ENCODE measurements at regions not wholly inside any gene's neighbourhood (a gene's known extent, or its start where the extent isn't known, plus 50 kb on each side); places are given as distances from the start of the nearest gene placed in this dataset.

- WGBS, 3 donors: 87 to 100% (median 88%) methylated on average over 2 of the region's 2 CpGs
- DNase-seq (no peak), FAIRE-seq (no peak)
- Histone ChIP-seq H3K4me3 (ENCODE audit: low read depth in 1 of 3, low read length in 3 of 3) (no peak overlapping the region), H3K36me3 (ENCODE audit: control insufficient read depth in 3 of 3, insufficient read depth in 2 of 3, low read depth in 1 of 3, low read length in 3 of 3) (no peaks in the 10 kb centered on the region), H3K9me3 (ENCODE audit: control insufficient read depth in 2 of 2, insufficient read depth in 1 of 2, low read depth in 1 of 2, low read length in 1 of 2) (no peaks in the 10 kb centered on the region), H3K4me1 (ENCODE audit: control insufficient read depth in 3 of 3, insufficient read depth in 2 of 3, low read depth in 1 of 3, low read length in 2 of 3) (no peaks in the 10 kb centered on the region), H3K27me3 (ENCODE audit: control insufficient read depth in 3 of 3, insufficient read depth in 3 of 3, low read length in 3 of 3) (peaks cover 0 to 2% (median 0%) of the 10 kb centered on the region in 3 donors), H3K27ac (ENCODE audit: low read depth in 1 of 3, low read length in 2 of 3) (no peak overlapping the region)
Measured at GRCh38 chr3:59270209-59270608, 220.4 kb upstream of the CFAP20DC start.

GRCh38 chr3:59268170-59268569 is 218.3 kb upstream of the CFAP20DC start:
- FAIRE-seq (no peak), DNase-seq (no peak)
- H3K36me3 ChIP-seq (ENCODE audit: control insufficient read depth in 3 of 3, insufficient read depth in 2 of 3, low read depth in 1 of 3, low read length in 3 of 3): no peaks in the 10 kb centered on the region
- no peaks in the 10 kb centered on the region for H3K4me1 ChIP-seq (ENCODE audit: control insufficient read depth in 3 of 3, insufficient read depth in 2 of 3, low read depth in 1 of 3, low read length in 2 of 3)
- 81 to 93% (median 88%) methylated on average over 1 of the region's 1 CpG for WGBS, 3 donors
- no peak overlapping the region for H3K4me3 ChIP-seq (ENCODE audit: low read depth in 1 of 3, low read length in 3 of 3)
- peaks cover 0 to 2% (median 0%) of the 10 kb centered on the region in 3 donors for H3K27me3 ChIP-seq (ENCODE audit: control insufficient read depth in 3 of 3, insufficient read depth in 3 of 3, low read length in 3 of 3)
- H3K27ac ChIP-seq (ENCODE audit: low read depth in 1 of 3, low read length in 2 of 3): no peak overlapping the region
- peaks cover 0 to 3% of the 10 kb centered on the region in 2 donors for H3K9me3 ChIP-seq (ENCODE audit: control insufficient read depth in 2 of 2, insufficient read depth in 1 of 2, low read depth in 1 of 2, low read length in 1 of 2)

GRCh38 chr3:59267021-59267420 is 217.2 kb upstream of the CFAP20DC start:
- Histone ChIP-seq H3K4me3 (ENCODE audit: low read depth in 1 of 3, low read length in 3 of 3) (no peak overlapping the region), H3K27ac (ENCODE audit: low read depth in 1 of 3, low read length in 2 of 3) (no peak overlapping the region), H3K36me3 (ENCODE audit: control insufficient read depth in 3 of 3, insufficient read depth in 2 of 3, low read depth in 1 of 3, low read length in 3 of 3) (no peaks in the 10 kb centered on the region), H3K27me3 (ENCODE audit: control insufficient read depth in 3 of 3, insufficient read depth in 3 of 3, low read length in 3 of 3) (peaks cover 0 to under 1% (median 0%) of the 10 kb centered on the region in 3 donors), H3K4me1 (ENCODE audit: control insufficient read depth in 3 of 3, insufficient read depth in 2 of 3, low read depth in 1 of 3, low read length in 2 of 3) (no peaks in the 10 kb centered on the region), H3K9me3 (ENCODE audit: control insufficient read depth in 2 of 2, insufficient read depth in 1 of 2, low read depth in 1 of 2, low read length in 1 of 2) (peaks cover 0 to 3% of the 10 kb centered on the region in 2 donors)
- DNase-seq (no peak), FAIRE-seq (no peak)
- WGBS, 3 donors: 88 to 96% (median 95%) methylated on average over 2 of the region's 2 CpGs

GRCh38 chr3:59266551-59266950 is 216.7 kb upstream of the CFAP20DC start:
- Histone ChIP-seq H3K27me3 (ENCODE audit: control insufficient read depth in 3 of 3, insufficient read depth in 3 of 3, low read length in 3 of 3) (no peaks in the 10 kb centered on the region), H3K9me3 (ENCODE audit: control insufficient read depth in 2 of 2, insufficient read depth in 1 of 2, low read depth in 1 of 2, low read length in 1 of 2) (peaks cover 0 to 3% of the 10 kb centered on the region in 2 donors), H3K27ac (ENCODE audit: low read depth in 1 of 3, low read length in 2 of 3) (no peak overlapping the region), H3K4me1 (ENCODE audit: control insufficient read depth in 3 of 3, insufficient read depth in 2 of 3, low read depth in 1 of 3, low read length in 2 of 3) (no peaks in the 10 kb centered on the region), H3K4me3 (ENCODE audit: low read depth in 1 of 3, low read length in 3 of 3) (no peak overlapping the region), H3K36me3 (ENCODE audit: control insufficient read depth in 3 of 3, insufficient read depth in 2 of 3, low read depth in 1 of 3, low read length in 3 of 3) (no peaks in the 10 kb centered on the region)
- 88 to 92% (median 92%) methylated on average over 3 of the region's 3 CpGs for WGBS, 3 donors
- FAIRE-seq: no peak
- no peak for DNase-seq

- Histone ChIP-seq H3K4me1 (ENCODE audit: control insufficient read depth in 3 of 3, insufficient read depth in 2 of 3, low read depth in 1 of 3, low read length in 2 of 3) (no peaks in the 10 kb centered on the region), H3K27ac (ENCODE audit: low read depth in 1 of 3, low read length in 2 of 3) (no peak overlapping the region), H3K27me3 (ENCODE audit: control insufficient read depth in 3 of 3, insufficient read depth in 3 of 3, low read length in 3 of 3) (no peaks in the 10 kb centered on the region), H3K9me3 (ENCODE audit: control insufficient read depth in 2 of 2, insufficient read depth in 1 of 2, low read depth in 1 of 2, low read length in 1 of 2) (peaks cover 0 to 3% of the 10 kb centered on the region in 2 donors), H3K4me3 (ENCODE audit: low read depth in 1 of 3, low read length in 3 of 3) (no peak overlapping the region), H3K36me3 (ENCODE audit: control insufficient read depth in 3 of 3, insufficient read depth in 2 of 3, low read depth in 1 of 3, low read length in 3 of 3) (no peaks in the 10 kb centered on the region)
- peak in 1 of 2 donors; percentile 21 for DNase-seq
- 13 to 67% (median 37%) methylated on average over 3 of the region's 3 CpGs for WGBS, 3 donors
- FAIRE-seq: no peak
Measured at GRCh38 chr3:59265566-59265965, 215.7 kb upstream of the CFAP20DC start.

- H3K4me3 ChIP-seq (ENCODE audit: low read depth in 1 of 3, low read length in 3 of 3): no peak overlapping the region
- FAIRE-seq: no peak
- no peak for DNase-seq
- no peak overlapping the region for H3K27ac ChIP-seq (ENCODE audit: low read depth in 1 of 3, low read length in 2 of 3)
- no peaks in the 10 kb centered on the region for H3K36me3 ChIP-seq (ENCODE audit: control insufficient read depth in 3 of 3, insufficient read depth in 2 of 3, low read depth in 1 of 3, low read length in 3 of 3)
- no peaks in the 10 kb centered on the region for H3K27me3 ChIP-seq (ENCODE audit: control insufficient read depth in 3 of 3, insufficient read depth in 3 of 3, low read length in 3 of 3)
- no peaks in the 10 kb centered on the region for H3K4me1 ChIP-seq (ENCODE audit: control insufficient read depth in 3 of 3, insufficient read depth in 2 of 3, low read depth in 1 of 3, low read length in 2 of 3)
- WGBS, 3 donors: 39 to 82% (median 42%) methylated on average over 2 of the region's 2 CpGs
- peaks cover 0 to 3% of the 10 kb centered on the region in 2 donors for H3K9me3 ChIP-seq (ENCODE audit: control insufficient read depth in 2 of 2, insufficient read depth in 1 of 2, low read depth in 1 of 2, low read length in 1 of 2)
Measured at GRCh38 chr3:59264366-59264765, 214.5 kb upstream of the CFAP20DC start.

- peaks cover 0 to 3% of the 10 kb centered on the region in 2 donors for H3K9me3 ChIP-seq (ENCODE audit: control insufficient read depth in 2 of 2, insufficient read depth in 1 of 2, low read depth in 1 of 2, low read length in 1 of 2)
- no peak overlapping the region for H3K4me3 ChIP-seq (ENCODE audit: low read depth in 1 of 3, low read length in 3 of 3)
- DNase-seq (no peak), FAIRE-seq (no peak)
- no peaks in the 10 kb centered on the region for H3K4me1 ChIP-seq (ENCODE audit: control insufficient read depth in 3 of 3, insufficient read depth in 2 of 3, low read depth in 1 of 3, low read length in 2 of 3)
- H3K36me3 ChIP-seq (ENCODE audit: control insufficient read depth in 3 of 3, insufficient read depth in 2 of 3, low read depth in 1 of 3, low read length in 3 of 3): no peaks in the 10 kb centered on the region
- no peaks in the 10 kb centered on the region for H3K27me3 ChIP-seq (ENCODE audit: control insufficient read depth in 3 of 3, insufficient read depth in 3 of 3, low read length in 3 of 3)
- H3K27ac ChIP-seq (ENCODE audit: low read depth in 1 of 3, low read length in 2 of 3): no peak overlapping the region
- 61 to 75% (median 70%) methylated on average over 3 of the region's 3 CpGs for WGBS, 3 donors
Measured at GRCh38 chr3:59263152-59263551, 213.3 kb upstream of the CFAP20DC start.

GRCh38 chr3:59262076-59262498 is 212.3 kb upstream of the CFAP20DC start:
- WGBS, 3 donors: 23 to 76% (median 44%) methylated on average over 2 of the region's 2 CpGs
- peaks cover 0 to 3% of the 10 kb centered on the region in 2 donors for H3K9me3 ChIP-seq (ENCODE audit: control insufficient read depth in 2 of 2, insufficient read depth in 1 of 2, low read depth in 1 of 2, low read length in 1 of 2)
- no peak overlapping the region for H3K4me3 ChIP-seq (ENCODE audit: low read depth in 1 of 3, low read length in 3 of 3)
- FAIRE-seq: no peak
- DNase-seq: no peak
- H3K36me3 ChIP-seq (ENCODE audit: control insufficient read depth in 3 of 3, insufficient read depth in 2 of 3, low read depth in 1 of 3, low read length in 3 of 3): no peaks in the 10 kb centered on the region
- H3K27me3 ChIP-seq (ENCODE audit: control insufficient read depth in 3 of 3, insufficient read depth in 3 of 3, low read length in 3 of 3): no peaks in the 10 kb centered on the region
- no peak overlapping the region for H3K27ac ChIP-seq (ENCODE audit: low read depth in 1 of 3, low read length in 2 of 3)
- H3K4me1 ChIP-seq (ENCODE audit: control insufficient read depth in 3 of 3, insufficient read depth in 2 of 3, low read depth in 1 of 3, low read length in 2 of 3): no peaks in the 10 kb centered on the region

- FAIRE-seq (no peak), DNase-seq (no peak)
- Histone ChIP-seq H3K9me3 (ENCODE audit: control insufficient read depth in 2 of 2, insufficient read depth in 1 of 2, low read depth in 1 of 2, low read length in 1 of 2) (peaks cover 0 to 3% of the 10 kb centered on the region in 2 donors), H3K4me3 (ENCODE audit: low read depth in 1 of 3, low read length in 3 of 3) (no peak overlapping the region), H3K27me3 (ENCODE audit: control insufficient read depth in 3 of 3, insufficient read depth in 3 of 3, low read length in 3 of 3) (no peaks in the 10 kb centered on the region), H3K36me3 (ENCODE audit: control insufficient read depth in 3 of 3, insufficient read depth in 2 of 3, low read depth in 1 of 3, low read length in 3 of 3) (no peaks in the 10 kb centered on the region), H3K4me1 (ENCODE audit: control insufficient read depth in 3 of 3, insufficient read depth in 2 of 3, low read depth in 1 of 3, low read length in 2 of 3) (no peaks in the 10 kb centered on the region), H3K27ac (ENCODE audit: low read depth in 1 of 3, low read length in 2 of 3) (no peak overlapping the region)
Measured at GRCh38 chr3:59261009-59261408, 211.2 kb upstream of the CFAP20DC start.

All from small intestine (tissue), 7 donors.